K562 (cell line): ENCODE measurements at regions not wholly inside any gene's neighbourhood (a gene's known extent, or its start where the extent isn't known, plus 50 kb on each side); places are given as distances from the start of the nearest gene placed in this dataset.

Experiments
- ATAC-seq: fragments of 200-7000 bp; cut with Tn5 transposase; 3 replicates; pipeline ENCODE4 v1.9.1; 2020; ENCODE audit warnings: moderate library complexity
- BruUV-seq: library from RNA; stranded (reverse); fragments of 400-500 nt; replicated peaks from 2 replicates; lab custom pipeline; 2021; lab: Mats Ljungman, UMichigan
- CTCF ChIA-PET: fragments of 300-600 bp; formaldehyde crosslinking; extraction: SDS; loops from one replicate; lab custom pipeline; 2021; ENCODE audit warnings: low intra/inter-chr PET ratio; lab: Yijun Ruan, JAX
- POLR2A ChIA-PET: fragments of 300-600, 350-650 bp; sonication (Branson Sonifier 250); formaldehyde crosslinking; extraction: SDS; loops from one replicate; lab custom pipeline; 2021; ENCODE audit warnings: antibody characterized with exemption, inconsistent platforms; lab: Yijun Ruan, JAX
- DNase-seq, 4 experiments: peaks; one replicate each; pipeline versions ENCODE4 v3.0.0 to v3.0.0-alpha.2; 2011 to 2018; ENCODE audit warnings: low spot score in 3 of 4, mixed read lengths in 3 of 4; ENCODE audit errors: extremely low read depth in 1 of 4
- FAIRE-seq: peaks from 2 replicates; lab custom pipeline; 2011; peaks lifted over from hg19 to GRCh38; lab: Jason Lieb, UNC
- H2AFZ ChIP-seq: 2 replicates; pipeline ENCODE4 v1.6.0; 2011; ENCODE audit warnings: low read depth, low read length, control low read depth, inconsistent platforms
- H3K27ac ChIP-seq: fragments of 200-600 bp; 3 replicates; pipeline ENCODE4 v1.8.0; 2011; ENCODE audit warnings: low read depth, mild to moderate bottlenecking, control low read depth, inconsistent platforms, low read length, moderate library complexity, mixed read lengths; ENCODE audit errors: extremely low read depth
- H3K27me3 ChIP-seq, 2 experiments: fragments of 300-600 bp in 1 of 2; 2 replicates in 1 of 2; 3 replicates in 1 of 2; pipeline versions ENCODE4 v1.6.0 to v1.8.0; 2011; ENCODE audit warnings: inconsistent platforms in 2 of 2, low read length in 2 of 2, mild to moderate bottlenecking in 1 of 2, mixed read lengths in 1 of 2, moderate library complexity in 1 of 2; ENCODE audit not compliant: control insufficient read depth in 2 of 2, insufficient read depth in 2 of 2
- H3K36me3 ChIP-seq: fragments of 300-600 bp; 3 replicates; pipeline ENCODE4 v1.8.0; 2011; ENCODE audit warnings: mild to moderate bottlenecking, low read length, inconsistent platforms; ENCODE audit not compliant: control insufficient read depth, insufficient read depth
- H3K4me1 ChIP-seq, 2 experiments: fragments of 200-600 bp in 1 of 2; replicated peaks in 1 of 2; 2 replicates in 1 of 2; 3 replicates in 1 of 2; pipeline versions ENCODE4 v1.5.1 to v1.8.0; 2011; ENCODE audit warnings: inconsistent platforms in 2 of 2, low read length in 2 of 2, mild to moderate bottlenecking in 1 of 2, mixed read lengths in 1 of 2, moderate library complexity in 1 of 2; ENCODE audit not compliant: control insufficient read depth in 2 of 2, insufficient read depth in 2 of 2
- H3K4me2 ChIP-seq: 2 replicates; pipeline ENCODE4 v1.6.1; 2011; ENCODE audit warnings: low read length, control low read depth, inconsistent platforms, mixed read lengths; ENCODE audit not compliant: insufficient read depth
- H3K4me3 ChIP-seq: fragments of 200-600 bp; sonication (generic), shearing (Covaris generic); 2 replicates; pipeline ENCODE4 v1.5.1; 2016; ENCODE audit warnings: control low read depth, inconsistent platforms
- H3K79me2 ChIP-seq: fragments of 200-600 bp; 3 replicates; pipeline ENCODE4 v1.8.0; 2011; ENCODE audit warnings: low read length, inconsistent platforms; ENCODE audit not compliant: control insufficient read depth, insufficient read depth
- H3K9ac ChIP-seq, 2 experiments: 2 replicates each; pipeline versions ENCODE4 v1.6.0 to v1.6.1; 2011; ENCODE audit warnings: low read depth in 2 of 2, low read length in 2 of 2, control low read depth in 1 of 2, inconsistent platforms in 1 of 2, mild to moderate bottlenecking in 1 of 2, mixed read lengths in 1 of 2; ENCODE audit not compliant: insufficient read depth in 1 of 2
- H3K9me1 ChIP-seq: one replicate; pipeline ENCODE4 v1.6.0; 2011; ENCODE audit warnings: inconsistent platforms, mild to moderate bottlenecking, low read length, moderate library complexity; ENCODE audit not compliant: control insufficient read depth, insufficient read depth
- H3K9me3 ChIP-seq: replicated peaks from 2 replicates; pipeline ENCODE4 v1.5.1; 2011; ENCODE audit warnings: low read depth, low read length, inconsistent platforms; ENCODE audit not compliant: control insufficient read depth, insufficient read depth
- H4K20me1 ChIP-seq: replicated peaks from 2 replicates; pipeline ENCODE4 v1.6.1; 2011; ENCODE audit warnings: low read length, inconsistent platforms, mixed read lengths; ENCODE audit not compliant: control insufficient read depth, insufficient read depth
- BDP1 ChIP-seq: IDR thresholded peaks from 3 replicates; pipeline ENCODE4 v1.6.1; 2011; ENCODE audit not compliant: insufficient read length, insufficient read depth
- CXXC5 ChIP-seq: fragments of 250-450 bp; sonication (Bioruptor Pico); IDR thresholded peaks from 2 replicates; pipeline ENCODE4 v1.8.0; 2022; ENCODE audit warnings: inconsistent platforms, mild to moderate bottlenecking, moderate library complexity
- MTA3 ChIP-seq: fragments of 450-650 bp; formaldehyde crosslinking; IDR thresholded peaks from 2 replicates; pipeline ENCODE4 v1.6.1; 2017; ENCODE audit warnings: mild to moderate bottlenecking, borderline replicate concordance
- NFRKB ChIP-seq: fragments of 450-650 bp; IDR thresholded peaks from 2 replicates; pipeline ENCODE4 v1.6.1; 2016; ENCODE audit warnings: low read depth
- PHF20 ChIP-seq: fragments of 450-650 bp; IDR thresholded peaks from 2 replicates; pipeline ENCODE4 v1.6.1; 2018; ENCODE audit not compliant: partially characterized antibody
- PHF21A ChIP-seq: fragments of 450-650 bp; IDR thresholded peaks from 2 replicates; pipeline ENCODE4 v1.6.1; 2017; ENCODE audit warnings: low read depth, borderline replicate concordance
- SIX5 ChIP-seq, 2 experiments: IDR thresholded peaks; 2 replicates each; pipeline ENCODE4 v1.6.1; 2011; ENCODE audit warnings: low read length in 2 of 2, borderline replicate concordance in 1 of 2, low read depth in 1 of 2, mild to moderate bottlenecking in 1 of 2, moderate library complexity in 1 of 2; ENCODE audit not compliant: insufficient read depth in 1 of 2
- in situ Hi-C: fragments of 300-500 bp; cut with MboI; formaldehyde crosslinking; loops from 4 replicates; pipeline ENCODE4 v1.15.0; 2018; ENCODE audit warnings: inconsistent platforms, mixed read lengths
- intact Hi-C: fragments of 100-400 bp; cut with micrococcal nuclease; formaldehyde crosslinking; loops from 2 replicates; pipeline ENCODE4 v1.14.2; 2022
- TF ChIP-seq, protein P1 (sequence below): fragments of 250-450 bp; sonication (Bioruptor Pico); IDR thresholded peaks from 2 replicates; pipeline ENCODE4 v1.5.0; 2022; ENCODE audit warnings: mild to moderate bottlenecking

DNA sequence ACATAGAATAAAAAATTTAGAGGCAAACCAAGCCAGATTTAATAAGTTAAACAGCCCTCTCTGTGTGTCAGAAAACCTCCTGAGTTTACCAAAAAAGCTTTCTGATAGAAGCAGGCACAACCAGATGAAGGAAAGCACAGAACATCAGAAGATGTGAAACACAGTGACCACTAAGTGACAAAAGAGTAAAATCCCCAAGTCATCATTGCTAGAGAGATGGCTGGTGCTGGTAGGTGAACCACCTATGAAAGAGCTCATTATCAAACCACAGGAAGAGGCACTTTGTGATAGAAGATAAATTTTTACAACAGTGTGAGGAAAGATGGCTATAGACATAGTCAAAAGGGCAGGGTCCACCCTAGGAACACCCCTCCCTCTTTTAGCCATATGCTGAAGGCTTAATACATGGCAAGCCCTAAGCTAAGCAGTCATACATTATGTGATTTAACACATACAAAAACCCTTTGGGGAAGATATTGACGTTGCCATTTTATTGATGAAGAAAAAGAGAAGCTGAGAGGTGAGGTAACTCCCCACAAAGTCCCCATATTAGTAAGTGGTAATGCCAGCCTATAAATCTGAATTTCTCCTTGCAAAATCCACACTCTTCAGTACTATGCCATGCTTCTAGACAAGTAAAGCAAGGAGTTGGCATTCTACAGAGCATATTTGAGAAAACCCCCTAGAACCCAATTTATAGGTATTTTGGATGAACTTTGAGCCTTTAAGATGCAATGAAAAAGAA, 449.9 kb downstream of the LRIG3 start (continued):
- TF ChIP-seq SIX5 (IDR thresholded peaks at IDR 0.05; ENCODE audit: borderline replicate concordance in 1 of 2, insufficient read depth in 1 of 2, low read depth in 1 of 2, low read length in 2 of 2) (no peak), PHF21A (no peak)
- TF ChIP-seq, protein P1, sequence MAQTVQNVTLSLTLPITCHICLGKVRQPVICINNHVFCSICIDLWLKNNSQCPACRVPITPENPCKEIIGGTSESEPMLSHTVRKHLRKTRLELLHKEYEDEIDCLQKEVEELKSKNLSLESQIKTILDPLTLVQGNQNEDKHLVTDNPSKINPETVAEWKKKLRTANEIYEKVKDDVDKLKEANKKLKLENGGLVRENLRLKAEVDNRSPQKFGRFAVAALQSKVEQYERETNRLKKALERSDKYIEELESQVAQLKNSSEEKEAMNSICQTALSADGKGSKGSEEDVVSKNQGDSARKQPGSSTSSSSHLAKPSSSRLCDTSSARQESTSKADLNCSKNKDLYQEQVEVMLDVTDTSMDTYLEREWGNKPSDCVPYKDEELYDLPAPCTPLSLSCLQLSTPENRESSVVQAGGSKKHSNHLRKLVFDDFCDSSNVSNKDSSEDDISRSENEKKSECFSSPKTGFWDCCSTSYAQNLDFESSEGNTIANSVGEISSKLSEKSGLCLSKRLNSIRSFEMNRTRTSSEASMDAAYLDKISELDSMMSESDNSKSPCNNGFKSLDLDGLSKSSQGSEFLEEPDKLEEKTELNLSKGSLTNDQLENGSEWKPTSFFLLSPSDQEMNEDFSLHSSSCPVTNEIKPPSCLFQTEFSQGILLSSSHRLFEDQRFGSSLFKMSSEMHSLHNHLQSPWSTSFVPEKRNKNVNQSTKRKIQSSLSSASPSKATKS, result no peak

DNA sequence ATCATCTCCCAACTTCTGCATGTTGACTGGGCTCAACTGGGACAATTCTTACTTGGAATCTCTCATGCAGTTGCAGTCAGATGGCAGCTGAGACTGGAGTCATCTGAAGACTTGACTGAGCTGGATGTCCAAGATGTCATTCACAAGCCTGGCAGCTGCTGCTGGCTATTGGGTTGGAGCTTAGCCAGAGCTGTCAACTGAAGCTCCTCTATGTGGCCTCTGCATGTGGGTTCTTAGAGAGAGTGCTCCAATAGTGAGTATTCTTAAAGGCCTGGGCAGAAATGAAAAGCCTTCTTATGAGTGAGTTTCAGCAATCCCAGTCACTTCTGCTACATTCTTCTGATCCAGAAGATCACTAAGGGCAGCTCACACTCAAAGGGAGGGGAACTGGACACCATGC, 440.9 kb downstream of the LRIG3 start:
- no peak for ATAC-seq
- H3K9me3 ChIP-seq, result no peaks in the 10 kb centered on the region
- H3K9me1 ChIP-seq, result no peaks in the 10 kb centered on the region
- in situ Hi-C loops, result no loop called here
- no peaks in the 10 kb centered on the region for H3K36me3 ChIP-seq
- no peaks in the 10 kb centered on the region for H4K20me1 ChIP-seq
- TF ChIP-seq NFRKB (no peak), BDP1 (no peak), PHF20 (no peak), CXXC5 (CRISPR knock-in tag) (no peak), MTA3 (no peak)
- TF ChIP-seq, all 486 proteins: peak for 0
- ChIA-PET POLR2A (no interaction called here), CTCF (no interaction called here)
- H3K27ac ChIP-seq, result no peak overlapping the region
- no peak overlapping the region for H3K4me2 ChIP-seq
- intact Hi-C loops, result no loop called here
- no peaks in the 10 kb centered on the region for H3K4me1 ChIP-seq
- H3K27me3 ChIP-seq, result no peaks in the 10 kb centered on the region
- no peaks in the 10 kb centered on the region for H3K79me2 ChIP-seq
- BruUV-seq, result no TSS peak
- H2AFZ ChIP-seq, result no peak overlapping the region
- FAIRE-seq (no peak), DNase-seq (no peak)
- no peak overlapping the region for H3K9ac ChIP-seq
- no peak overlapping the region for H3K4me3 ChIP-seq
